SKM-1 (cell line): ENCODE measurements at regions not wholly inside any gene's neighbourhood (a gene's known extent, or its start where the extent isn't known, plus 50 kb on each side); places are given as distances from the start of the nearest gene placed in this dataset.
"Not testable (repeated sequence)": the region's sequence is repeated elsewhere in the genome, so short reads cannot be mapped to it uniquely, and the experiment has no call there.

Experiments
- DNase-seq: peaks from one replicate; lab custom pipeline; 2025; ENCODE audit not compliant: unreplicated experiment; lab: John Stamatoyannopoulos, UW

DNA sequence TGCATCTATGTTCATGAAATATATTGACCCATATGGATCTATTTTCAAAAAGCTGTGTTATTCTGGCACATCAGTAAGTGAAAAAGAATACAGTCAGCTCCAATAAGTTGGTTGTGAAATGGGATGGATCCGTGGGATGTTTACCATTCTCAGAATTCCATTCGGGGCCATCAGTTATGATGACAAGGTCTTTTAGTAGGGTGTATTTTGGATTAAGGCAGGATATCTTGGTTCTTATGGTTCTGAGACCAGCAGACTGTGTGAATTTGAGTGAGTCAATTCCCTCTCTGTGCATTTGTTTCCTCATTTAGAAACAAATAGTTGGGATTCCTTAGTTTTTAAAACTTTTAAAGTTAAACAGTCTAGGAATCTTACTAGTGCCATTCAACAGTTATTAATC lies 287.4 kb downstream of the CD109 start:
- no peak for DNase-seq

DNA sequence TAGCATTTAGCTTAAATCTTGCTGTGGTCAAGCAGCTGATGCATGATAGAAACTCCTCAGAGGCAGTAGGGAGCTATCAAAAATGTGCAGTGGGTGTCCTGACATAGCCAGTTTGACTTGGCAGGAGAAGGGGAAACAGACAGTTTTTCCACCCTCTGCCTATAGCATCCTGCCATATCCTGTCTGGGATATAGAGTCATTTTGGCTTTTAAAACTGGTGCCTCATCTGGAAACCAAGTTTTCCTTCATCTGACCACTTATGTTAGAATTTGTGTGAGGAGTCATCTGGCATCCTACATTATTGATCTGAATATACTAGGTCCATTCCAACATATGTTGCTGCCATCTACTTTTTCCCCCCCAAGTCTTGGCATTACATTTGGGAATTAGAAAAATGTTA lies 284.1 kb downstream of the CD109 start:
- DNase-seq: no peak

GRCh38 chr6:73978330-73978729 lies 282.3 kb downstream of the CD109 start:
- no peak for DNase-seq

GRCh38 chr6:73972518-73972917 lies 276.5 kb downstream of the CD109 start:
- not testable (repeated sequence) for DNase-seq

- DNase-seq: peak; percentile 3
These were observed 274.3 kb downstream of the CD109 start for GRCh38 chr6:73969971-73970970.

DNA sequence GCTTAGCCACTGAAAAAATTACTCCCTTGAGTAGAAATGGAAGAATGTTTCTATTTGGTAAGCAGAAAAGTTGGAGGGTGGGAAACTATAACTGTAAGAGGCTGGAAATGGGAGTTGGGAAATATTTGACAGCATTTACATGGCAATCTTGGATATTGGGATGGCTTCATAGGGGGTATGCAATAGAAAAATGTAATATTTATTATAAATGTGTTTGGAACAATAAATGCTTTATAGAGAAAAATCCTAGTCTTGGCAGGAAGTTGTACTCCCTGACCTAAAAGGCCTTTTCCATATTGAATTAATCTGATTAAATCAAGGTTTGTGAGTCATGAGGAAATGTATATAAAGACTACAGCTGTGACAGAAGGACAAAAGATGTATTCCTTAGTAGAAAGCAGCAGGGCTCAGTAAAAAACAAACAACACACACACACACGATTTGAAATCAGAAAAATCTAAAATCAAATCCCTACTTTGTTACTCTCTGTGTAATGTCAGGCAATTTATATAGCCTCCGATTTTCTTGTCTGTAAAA lies 272.3 kb downstream of the CD109 start:
- DNase-seq: no peak

GRCh38 chr6:73965539-73966029 lies 269.6 kb downstream of the CD109 start:
- no peak for DNase-seq

DNA sequence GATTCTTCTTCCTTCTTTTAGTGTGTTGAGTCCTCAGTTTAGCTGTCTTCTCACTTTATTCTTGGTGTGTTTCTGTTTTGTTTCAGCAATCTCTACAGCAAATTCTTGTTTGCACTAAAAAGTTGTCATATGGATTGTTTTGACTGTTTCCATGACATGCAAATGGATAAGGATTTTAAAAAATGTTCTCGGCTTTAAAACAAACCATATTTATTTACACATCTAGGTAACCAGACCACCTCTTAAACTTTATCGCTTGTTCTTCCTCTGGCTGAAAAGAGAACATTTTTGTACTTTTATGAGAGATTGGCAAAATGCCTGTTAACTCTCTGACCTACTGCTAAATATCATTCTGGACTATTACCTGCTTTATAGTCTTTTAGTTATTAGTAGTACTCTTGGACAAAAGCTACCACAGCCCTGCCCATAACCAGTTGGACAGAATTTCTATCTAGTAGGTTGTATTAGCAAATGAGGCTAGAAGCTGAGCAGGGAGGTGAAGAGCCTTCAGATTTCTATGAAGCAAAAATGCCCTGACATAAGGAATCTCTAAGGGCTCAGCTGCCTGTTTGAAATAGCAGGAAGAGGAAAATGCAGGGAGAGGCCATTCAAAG lies 268.3 kb downstream of the CD109 start:
- DNase-seq: no peak

- no peak for DNase-seq
These were observed 266.9 kb downstream of the CD109 start for GRCh38 chr6:73962884-73963283.

- no peak for DNase-seq
These were observed 260.3 kb downstream of the CD109 start for GRCh38 chr6:73956305-73956704.

DNA sequence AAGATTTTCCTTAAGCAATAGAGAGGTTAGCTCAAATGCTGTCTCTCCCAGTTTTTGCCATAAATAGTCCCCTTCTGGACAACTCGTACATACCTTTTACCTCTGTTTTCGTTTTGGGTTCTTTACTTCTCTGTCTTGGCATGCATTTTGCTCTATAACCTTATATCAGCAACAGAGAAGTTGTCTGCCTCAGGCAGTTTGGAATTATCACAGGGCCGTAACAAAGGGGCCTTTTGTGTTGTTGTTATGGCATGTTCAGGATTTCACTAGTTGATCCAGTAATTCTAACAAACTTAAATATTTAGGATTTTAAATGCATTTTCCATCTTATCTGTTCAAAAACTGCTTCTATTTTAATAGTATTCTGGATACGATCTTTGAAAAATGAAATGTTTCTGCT lies 259.8 kb downstream of the CD109 start:
- DNase-seq: no peak

- no peak for DNase-seq
These were observed 258.9 kb downstream of the CD109 start for GRCh38 chr6:73954881-73955280.

DNA sequence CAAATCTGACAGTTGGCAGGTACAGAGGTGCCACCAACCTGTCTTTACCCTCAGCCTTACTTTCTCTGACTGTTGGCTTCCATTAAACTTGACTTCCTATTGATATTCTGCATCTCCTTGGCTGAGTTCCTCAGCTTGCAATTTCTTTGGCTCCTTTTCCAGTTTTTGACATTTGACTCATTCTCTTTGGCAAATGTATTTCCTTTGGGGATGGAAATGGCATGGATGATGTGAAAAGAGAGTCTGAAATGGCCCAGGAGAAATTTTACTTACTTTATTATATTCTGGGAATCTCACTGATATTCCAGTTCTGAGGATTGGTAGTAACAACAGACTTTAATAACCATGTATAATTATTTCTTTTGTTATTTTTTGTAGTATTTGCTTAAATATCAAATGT lies 255.2 kb downstream of the CD109 start:
- no peak for DNase-seq

GRCh38 chr6:73943930-73944652 lies 248.1 kb downstream of the CD109 start:
- DNase-seq: no peak

GRCh38 chr6:73943411-73943810 lies 247.4 kb downstream of the CD109 start:
- DNase-seq: no peak

DNA sequence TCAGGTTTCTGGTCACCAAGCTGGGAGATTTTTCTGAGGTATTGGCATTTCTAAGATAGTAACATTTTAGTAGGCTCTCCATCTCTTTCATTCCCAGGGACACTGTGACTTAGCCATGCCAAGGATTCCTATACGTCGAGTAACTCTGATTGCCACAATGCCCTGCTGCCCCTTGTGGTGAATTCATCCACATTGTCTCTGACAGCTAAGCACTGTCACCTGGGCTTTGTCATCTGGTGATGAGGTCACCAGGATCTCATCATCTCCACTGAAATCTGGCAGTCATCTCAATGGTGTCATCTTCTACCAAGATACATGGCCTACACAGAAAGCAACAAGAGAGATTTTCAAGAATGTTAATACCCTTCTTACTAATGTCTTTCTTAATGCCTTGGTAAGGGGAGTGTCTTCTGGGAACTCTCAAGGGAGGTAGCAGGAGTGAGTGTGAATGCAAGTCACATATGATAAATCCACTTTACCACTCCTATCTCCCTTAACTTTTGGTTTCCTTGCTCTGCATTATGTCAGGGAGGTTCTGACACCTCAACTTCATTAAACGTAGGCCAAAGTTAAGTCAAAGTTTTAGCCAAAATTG lies 246.7 kb downstream of the CD109 start:
- DNase-seq: no peak

GRCh38 chr6:73941892-73942291 lies 245.9 kb downstream of the CD109 start:
- no peak for DNase-seq

DNA sequence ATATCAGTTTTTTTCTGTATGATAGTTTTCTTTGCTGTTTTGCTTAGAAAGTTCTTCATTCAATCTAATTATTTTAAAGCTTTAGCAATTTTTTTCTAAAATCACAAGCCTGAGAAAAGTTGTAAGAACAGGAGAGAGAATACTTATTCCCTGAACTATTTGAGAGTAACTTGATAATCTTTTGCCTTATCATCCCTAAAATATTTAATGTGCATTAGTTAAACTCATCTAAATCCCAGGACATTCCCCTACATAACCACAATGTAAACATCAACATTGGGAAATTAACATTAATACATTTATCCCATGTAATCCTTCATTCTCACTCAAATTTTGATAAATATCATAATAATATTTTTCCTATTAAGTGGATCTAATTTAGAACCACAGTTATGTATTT lies 241.8 kb downstream of the CD109 start:
- no peak for DNase-seq

- DNase-seq: no peak
These were observed 236.9 kb downstream of the CD109 start for GRCh38 chr6:73932866-73933265.

- DNase-seq: no peak
These were observed 233.4 kb downstream of the CD109 start for GRCh38 chr6:73929405-73929804.

DNA sequence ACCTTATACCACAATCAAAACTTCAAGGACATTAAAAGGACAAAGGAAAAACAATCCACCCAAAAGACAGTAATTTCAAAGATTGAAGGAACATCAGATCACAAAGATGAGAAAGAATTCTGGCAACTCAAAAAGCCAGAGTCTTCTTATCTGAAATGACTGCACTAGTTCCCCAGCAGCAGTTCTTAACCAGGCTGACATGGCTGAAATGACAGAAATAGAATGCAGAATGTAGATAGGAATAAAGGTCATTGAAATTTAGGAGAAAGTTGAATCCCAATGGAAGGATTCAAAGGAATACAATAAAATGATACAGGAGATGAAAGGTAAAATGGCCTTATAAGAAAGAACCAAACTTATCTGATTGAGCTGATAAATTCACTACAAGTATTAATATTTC lies 231.4 kb downstream of the CD109 start:
- DNase-seq: no peak
